OCI-LY3 (cell line): ENCODE measurements at regions not wholly inside any gene's neighbourhood (a gene's known extent, or its start where the extent isn't known, plus 50 kb on each side); places are given as distances from the start of the nearest gene placed in this dataset.

Experiments
- H2AFZ ChIP-seq: fragments of 200-600, 300-600 bp; shearing (Covaris generic); 2 replicates; pipeline ENCODE4 v1.6.0; 2014; ENCODE audit warnings: antibody characterized with exemption, low read depth, low read length
- H3K27ac ChIP-seq: fragments of 200-600, 300-600 bp; sonication (generic); 2 replicates; pipeline ENCODE4 v1.5.1; 2014; ENCODE audit warnings: mild to moderate bottlenecking, low read length, moderate library complexity, mixed read lengths
- H3K27me3 ChIP-seq: fragments of 200-600, 300-600 bp; sonication (generic); 2 replicates; pipeline ENCODE4 v1.6.1; 2014; ENCODE audit warnings: low read depth, low read length, mixed read lengths
- H3K36me3 ChIP-seq: fragments of 200-600, 300-600 bp; sonication (generic); replicated peaks from 2 replicates; pipeline ENCODE3; 2014; ENCODE audit warnings: low read depth, low read length, mixed read lengths
- H3K4me1 ChIP-seq: fragments of 300-600, 200-600 bp; sonication (generic); 2 replicates; pipeline ENCODE4 v1.6.1; 2014; ENCODE audit warnings: low read length, mixed read lengths
- H3K4me2 ChIP-seq: fragments of 200-600, 300-600 bp; sonication (generic); 2 replicates; pipeline ENCODE4 v1.6.1; 2014; ENCODE audit warnings: low read length, mixed read lengths
- H3K4me3 ChIP-seq: fragments of 300-600, 200-600 bp; sonication (generic); 2 replicates; pipeline ENCODE4 v1.5.1; 2014; ENCODE audit warnings: antibody characterized with exemption, mild to moderate bottlenecking, low read length, moderate library complexity
- H3K79me2 ChIP-seq: fragments of 300-600, 200-600 bp; shearing (Covaris generic); 2 replicates; pipeline ENCODE4 v1.6.1; 2014; ENCODE audit warnings: mild to moderate bottlenecking, low read length, mixed read lengths
- H3K9ac ChIP-seq: fragments of 300-600, 200-600 bp; shearing (Covaris generic); 2 replicates; pipeline ENCODE4 v1.6.0; 2014; ENCODE audit warnings: mild to moderate bottlenecking, low read length, moderate library complexity
- H3K9me3 ChIP-seq: fragments of 200-600, 300-600 bp; shearing (Covaris generic); 2 replicates; pipeline ENCODE4 v1.6.1; 2014; ENCODE audit warnings: low read length, mixed read lengths; ENCODE audit not compliant: insufficient read depth
- H4K20me1 ChIP-seq: fragments of 200-600, 300-600 bp; sonication (generic); 2 replicates; pipeline ENCODE4 v1.6.1; 2016; ENCODE audit warnings: low read length, mixed read lengths; ENCODE audit not compliant: insufficient read depth
- CTCF ChIP-seq: fragments of 200-600, 300-600 bp; sonication (generic); IDR thresholded peaks from 2 replicates; pipeline ENCODE4 v1.5.1; 2014; ENCODE audit warnings: antibody characterized with exemption, low read length, low read depth
- EZH2phosphoT487 ChIP-seq: fragments of 200-600 bp; shearing (Covaris generic); IDR thresholded peaks from 2 replicates; pipeline ENCODE4 v1.6.1; 2018; ENCODE audit warnings: antibody characterized with exemption, mixed run types, low read depth

- Histone ChIP-seq H3K79me2 (no peaks in the 10 kb centered on the region), H4K20me1 (no peaks in the 10 kb centered on the region), H3K4me3 (no peak overlapping the region), H3K27me3 (no peaks in the 10 kb centered on the region), H3K9me3 (no peaks in the 10 kb centered on the region), H3K4me1 (no peaks in the 10 kb centered on the region), H3K9ac (no peak overlapping the region), H3K36me3 (no peaks in the 10 kb centered on the region), H3K27ac (no peak overlapping the region), H3K4me2 (no peak overlapping the region), H2AFZ (no peak overlapping the region)
- no peak for TF ChIP-seq EZH2phosphoT487
- no peak for TF ChIP-seq CTCF
Measured at GRCh38 chr10:131431533-131431932, 120.0 kb upstream of the TCERG1L start.

GRCh38 chr10:131431978-131432690 lies 120.6 kb upstream of the TCERG1L start:
- TF ChIP-seq EZH2phosphoT487 (no peak), CTCF (no peak)
- Histone ChIP-seq H3K79me2 (no peaks in the 10 kb centered on the region), H3K4me2 (no peak overlapping the region), H3K27me3 (no peaks in the 10 kb centered on the region), H3K4me3 (no peak overlapping the region), H3K27ac (no peak overlapping the region), H3K36me3 (no peaks in the 10 kb centered on the region), H4K20me1 (no peaks in the 10 kb centered on the region), H2AFZ (no peak overlapping the region), H3K9me3 (no peaks in the 10 kb centered on the region), H3K4me1 (no peaks in the 10 kb centered on the region), H3K9ac (no peak overlapping the region)

GRCh38 chr10:131433568-131433967 lies 122.0 kb upstream of the TCERG1L start:
- Histone ChIP-seq H3K9me3 (no peaks in the 10 kb centered on the region), H4K20me1 (no peaks in the 10 kb centered on the region), H3K27me3 (no peaks in the 10 kb centered on the region), H3K4me2 (no peak overlapping the region), H3K9ac (no peak overlapping the region), H3K36me3 (no peaks in the 10 kb centered on the region), H2AFZ (no peak overlapping the region), H3K79me2 (no peaks in the 10 kb centered on the region), H3K4me1 (no peaks in the 10 kb centered on the region), H3K4me3 (no peak overlapping the region), H3K27ac (no peak overlapping the region)
- no peak for TF ChIP-seq CTCF
- no peak for TF ChIP-seq EZH2phosphoT487

GRCh38 chr10:131435232-131435631 lies 123.7 kb upstream of the TCERG1L start:
- Histone ChIP-seq H3K9ac (no peak overlapping the region), H3K4me3 (no peak overlapping the region), H2AFZ (no peak overlapping the region)

More at GRCh38 chr10:131435232-131435631, 123.7 kb upstream of the TCERG1L start:
- Histone ChIP-seq H3K27me3 (no peaks in the 10 kb centered on the region), H3K4me1 (no peaks in the 10 kb centered on the region), H3K9me3 (no peaks in the 10 kb centered on the region), H3K27ac (no peak overlapping the region), H3K79me2 (no peaks in the 10 kb centered on the region), H4K20me1 (no peaks in the 10 kb centered on the region), H3K36me3 (no peaks in the 10 kb centered on the region), H3K4me2 (no peak overlapping the region)
- TF ChIP-seq CTCF (no peak), EZH2phosphoT487 (no peak)
